ENCODE measurements at regions not wholly inside any gene's neighbourhood (a gene's known extent, or its start where the extent isn't known, plus 50 kb on each side); places are given as distances from the start of the nearest gene placed in this dataset.
"Not testable (repeated sequence)": the region's sequence is repeated elsewhere in the genome, so short reads cannot be mapped to it uniquely, and the experiment has no call there.

- Histone ChIP-seq H3K36me3 (no peaks in the 10 kb centered on the region), H3K27ac (no peak overlapping the region), H3K27me3 (no peaks in the 10 kb centered on the region), H3K9me3 (replicated peaks) (no peaks in the 10 kb centered on the region), H3K4me3 (no peak overlapping the region), H3K4me1 (no peaks in the 10 kb centered on the region)
- DNase-seq: no peak
Observed at GRCh38 chr10:56146806-56147205, 214.3 kb downstream of the ZWINT start.

DNA sequence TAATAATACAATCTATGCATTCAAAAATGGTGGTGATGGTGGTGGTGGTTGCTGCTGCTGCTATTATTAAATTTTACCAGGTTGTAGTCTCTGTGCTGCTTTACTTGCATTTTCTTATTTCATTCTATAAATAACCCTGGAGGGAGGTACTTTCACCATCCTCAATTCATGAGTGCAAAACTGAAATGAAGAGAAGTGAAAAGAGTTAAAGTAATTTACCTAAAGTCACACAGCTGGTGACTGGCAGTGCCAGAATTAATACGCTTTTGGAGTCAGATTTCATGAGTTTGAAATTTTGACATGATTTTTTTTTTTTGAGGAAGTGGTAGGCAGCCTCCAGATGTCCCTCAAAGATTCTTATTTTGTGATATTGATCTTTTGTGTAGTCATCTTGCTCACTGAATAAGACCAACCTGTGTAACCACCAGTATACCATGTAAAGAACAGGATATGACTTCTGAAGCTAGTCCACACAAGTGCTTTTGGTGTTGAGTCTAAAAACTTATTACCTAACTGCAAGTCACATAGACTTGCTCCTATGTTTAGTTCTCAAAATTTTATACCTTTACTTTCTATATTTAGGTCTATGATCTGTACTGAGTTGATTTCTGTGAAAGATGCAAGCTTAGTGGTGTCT, 218.8 kb downstream of the ZWINT start:
- DNase-seq: no peak
- H3K27me3 ChIP-seq: no peaks in the 10 kb centered on the region
- H3K4me1 ChIP-seq: no peaks in the 10 kb centered on the region
- no peaks in the 10 kb centered on the region for H3K36me3 ChIP-seq
- H3K9me3 ChIP-seq (replicated peaks): no peaks in the 10 kb centered on the region
- no peak overlapping the region for H3K27ac ChIP-seq
- H3K4me3 ChIP-seq: no peak overlapping the region

DNA sequence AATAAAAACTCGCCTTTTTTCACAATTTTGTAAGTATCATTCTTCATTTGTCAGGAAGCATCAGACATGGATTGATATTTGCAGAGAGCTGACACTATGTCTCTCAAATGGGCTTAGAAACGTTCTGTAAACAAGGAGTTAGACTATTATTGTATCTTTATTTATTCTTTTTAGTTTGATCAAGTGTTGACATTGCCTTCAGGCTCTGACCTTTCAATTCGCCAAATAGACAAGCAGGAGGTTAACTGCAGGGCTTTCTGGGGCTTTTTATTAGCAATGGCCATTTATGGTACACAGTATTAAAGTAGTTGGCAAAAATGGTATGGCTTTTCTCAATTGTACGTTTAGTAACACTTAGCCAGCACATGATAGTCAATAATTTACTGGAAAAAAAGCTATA, 221.7 kb downstream of the ZWINT start:
- Histone ChIP-seq H3K4me3 (no peak overlapping the region), H3K4me1 (no peaks in the 10 kb centered on the region)

GRCh38 chr10:56135828-56136227, 225.2 kb downstream of the ZWINT start:
- Histone ChIP-seq H3K27me3 (no peaks in the 10 kb centered on the region), H3K9me3 (replicated peaks) (no peaks in the 10 kb centered on the region)

More for the DNA sequence above, 221.7 kb downstream of the ZWINT start:
- no peak for DNase-seq
- Histone ChIP-seq H3K27me3 (no peaks in the 10 kb centered on the region), H3K27ac (no peak overlapping the region), H3K36me3 (no peaks in the 10 kb centered on the region), H3K9me3 (replicated peaks) (no peaks in the 10 kb centered on the region)

DNA sequence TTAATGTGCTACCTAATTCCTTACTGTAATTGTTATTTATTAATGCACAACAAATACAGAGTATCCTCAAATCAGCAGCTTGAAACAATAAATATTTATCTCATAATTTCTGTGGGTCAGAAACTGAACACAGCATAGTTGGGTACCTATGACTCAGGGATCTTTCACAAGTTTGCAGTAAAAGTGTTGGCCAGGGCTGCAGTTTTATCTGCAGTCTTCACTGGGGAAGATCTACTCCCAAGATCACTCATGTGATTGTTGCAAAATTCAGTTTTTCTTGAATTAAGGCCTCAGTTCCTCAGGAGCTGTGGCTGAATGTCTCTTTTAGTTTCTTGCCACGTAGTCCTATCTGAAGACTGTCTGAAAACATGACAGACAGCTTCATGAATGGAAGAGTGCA, 237.8 kb downstream of the ZWINT start:
- Histone ChIP-seq H3K27ac (no peak overlapping the region), H3K4me3 (no peak overlapping the region), H3K27me3 (no peaks in the 10 kb centered on the region), H3K36me3 (no peaks in the 10 kb centered on the region), H3K9me3 (replicated peaks) (no peaks in the 10 kb centered on the region), H3K4me1 (no peaks in the 10 kb centered on the region)
- DNase-seq: no peak

More at GRCh38 chr10:56135828-56136227, 225.2 kb downstream of the ZWINT start:
- H3K27ac ChIP-seq: no peak overlapping the region
- H3K4me1 ChIP-seq: no peaks in the 10 kb centered on the region
- H3K36me3 ChIP-seq: no peaks in the 10 kb centered on the region
- DNase-seq: no peak
- no peak overlapping the region for H3K4me3 ChIP-seq

GRCh38 chr10:56116684-56117083, 244.4 kb downstream of the ZWINT start:
- Histone ChIP-seq H3K27ac (no peak overlapping the region), H3K4me3 (no peak overlapping the region), H3K27me3 (no peaks in the 10 kb centered on the region), H3K9me3 (replicated peaks) (no peaks in the 10 kb centered on the region), H3K36me3 (no peaks in the 10 kb centered on the region), H3K4me1 (no peaks in the 10 kb centered on the region)
- peak in 1 of 2 experiments; percentile 6 for DNase-seq

GRCh38 chr10:56109454-56109853, 251.6 kb downstream of the ZWINT start:
- H3K4me1 ChIP-seq: no peaks in the 10 kb centered on the region

DNA sequence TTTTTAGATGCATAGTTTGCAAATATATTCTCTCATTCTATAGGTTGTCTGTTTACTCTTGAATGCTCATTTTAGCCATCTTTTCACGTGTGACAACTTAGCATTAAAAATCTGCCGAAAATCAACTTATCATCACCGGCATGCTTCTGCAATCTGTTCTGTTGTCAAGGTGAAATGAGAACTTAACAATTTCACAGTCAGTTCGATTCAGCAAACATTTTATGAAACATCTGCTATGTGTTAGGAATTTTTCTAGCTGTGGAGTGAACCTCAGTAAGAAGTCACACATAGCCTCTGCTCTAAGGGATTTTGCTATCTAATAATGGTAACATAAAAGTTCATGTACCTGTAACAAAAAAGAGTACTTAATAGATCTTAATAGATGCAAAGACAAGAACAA, 256.1 kb downstream of the ZWINT start:
- Histone ChIP-seq H3K4me3 (no peak overlapping the region), H3K9me3 (replicated peaks) (no peaks in the 10 kb centered on the region), H3K27me3 (no peaks in the 10 kb centered on the region), H3K36me3 (no peaks in the 10 kb centered on the region), H3K4me1 (no peaks in the 10 kb centered on the region), H3K27ac (no peak overlapping the region)
- no peak for DNase-seq

More at GRCh38 chr10:56109454-56109853, 251.6 kb downstream of the ZWINT start:
- no peak for DNase-seq
- Histone ChIP-seq H3K4me3 (no peak overlapping the region), H3K9me3 (replicated peaks) (no peaks in the 10 kb centered on the region), H3K27ac (no peak overlapping the region), H3K36me3 (no peaks in the 10 kb centered on the region), H3K27me3 (no peaks in the 10 kb centered on the region)

- Histone ChIP-seq H3K4me1 (no peaks in the 10 kb centered on the region), H3K36me3 (no peaks in the 10 kb centered on the region), H3K9me3 (replicated peaks) (no peaks in the 10 kb centered on the region), H3K4me3 (no peak overlapping the region), H3K27ac (no peak overlapping the region), H3K27me3 (no peaks in the 10 kb centered on the region)
- no peak for DNase-seq
Observed at GRCh38 chr10:56104487-56104886, 256.6 kb downstream of the ZWINT start.

DNA sequence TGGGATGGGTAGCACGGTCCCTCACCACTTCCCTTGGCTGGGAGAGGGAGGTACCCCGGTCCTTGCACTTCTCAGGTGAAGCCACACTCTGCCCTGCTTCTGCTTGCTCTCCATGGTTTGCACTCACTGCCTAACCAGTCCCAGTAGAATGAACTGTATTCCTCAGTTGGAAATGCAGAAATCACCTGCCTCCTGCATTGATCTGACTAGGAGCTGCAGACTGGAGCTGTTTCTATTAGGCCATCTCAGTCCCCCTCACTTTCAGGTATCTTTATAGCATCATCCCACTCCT, 264.9 kb downstream of the ZWINT start:
- DNase-seq: no peak
- Histone ChIP-seq H3K36me3 (no peaks in the 10 kb centered on the region), H3K4me3 (no peak overlapping the region), H3K4me1 (no peaks in the 10 kb centered on the region), H3K27ac (no peak overlapping the region), H3K27me3 (no peaks in the 10 kb centered on the region), H3K9me3 (replicated peaks) (no peaks in the 10 kb centered on the region)

DNA sequence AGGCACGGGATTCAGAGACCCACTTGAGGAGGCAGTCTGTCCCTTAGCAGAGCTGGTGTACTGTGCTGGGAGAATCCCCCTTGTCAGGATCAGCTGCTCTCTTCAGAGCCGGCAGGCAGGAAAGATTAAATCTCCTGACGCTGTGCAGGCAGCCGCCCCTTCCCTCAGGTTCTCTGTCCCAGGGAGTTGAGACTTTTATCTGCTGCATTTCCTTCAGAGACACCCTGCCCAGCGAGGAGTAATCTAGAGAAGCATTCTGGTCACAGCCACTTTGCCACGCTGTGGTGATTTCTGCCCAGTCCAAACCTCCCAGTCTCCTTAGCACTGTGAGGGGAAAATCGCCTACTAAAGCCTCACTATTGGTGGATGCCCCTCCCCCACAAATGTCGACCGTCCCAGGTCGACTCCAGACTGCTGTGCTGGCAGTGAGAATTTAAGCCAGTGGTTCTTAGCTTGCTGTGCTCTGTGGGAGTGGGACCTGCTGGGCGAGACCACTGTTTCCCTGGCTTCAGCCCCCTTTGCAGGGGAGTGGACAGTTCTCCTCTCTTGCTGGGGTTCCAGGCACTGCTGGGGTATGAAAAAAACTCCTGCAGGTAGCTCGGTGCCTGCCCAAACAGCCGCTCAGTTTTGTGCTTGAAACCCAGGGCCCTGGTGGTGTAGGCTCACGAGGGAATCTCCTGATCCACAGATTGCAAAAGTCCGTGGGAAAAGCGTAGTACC, 265.4 kb downstream of the ZWINT start:
- Histone ChIP-seq H3K9me3 (replicated peaks) (no peaks in the 10 kb centered on the region), H3K36me3 (no peaks in the 10 kb centered on the region), H3K4me1 (no peaks in the 10 kb centered on the region), H3K27me3 (no peaks in the 10 kb centered on the region), H3K4me3 (no peak overlapping the region), H3K27ac (no peak overlapping the region)
- DNase-seq: no peak

DNA sequence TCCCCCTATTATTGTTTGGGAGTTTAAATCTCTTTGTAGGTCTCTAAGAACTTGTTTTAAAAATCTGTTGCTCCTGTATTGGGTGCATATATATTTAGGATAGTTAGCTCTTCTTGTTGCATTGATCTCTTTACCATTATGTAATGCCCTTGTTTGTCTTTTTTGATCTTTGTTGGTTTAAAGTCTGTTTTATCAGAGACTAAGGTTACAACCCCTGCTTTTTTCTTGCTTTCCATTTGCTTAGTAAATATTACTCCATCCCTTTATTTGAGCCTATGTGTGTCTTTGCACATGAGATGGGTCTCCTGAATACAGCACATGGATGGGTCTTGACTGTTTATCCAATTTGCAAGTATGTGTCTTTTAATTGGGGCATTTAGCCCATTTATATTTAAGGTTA, 267.4 kb downstream of the ZWINT start:
- H3K9me3 ChIP-seq (replicated peaks); H3K27me3 ChIP-seq; H3K36me3 ChIP-seq; H3K4me1 ChIP-seq; H3K27ac ChIP-seq; H3K4me3 ChIP-seq; DNase-seq: not testable (repeated sequence)

DNA sequence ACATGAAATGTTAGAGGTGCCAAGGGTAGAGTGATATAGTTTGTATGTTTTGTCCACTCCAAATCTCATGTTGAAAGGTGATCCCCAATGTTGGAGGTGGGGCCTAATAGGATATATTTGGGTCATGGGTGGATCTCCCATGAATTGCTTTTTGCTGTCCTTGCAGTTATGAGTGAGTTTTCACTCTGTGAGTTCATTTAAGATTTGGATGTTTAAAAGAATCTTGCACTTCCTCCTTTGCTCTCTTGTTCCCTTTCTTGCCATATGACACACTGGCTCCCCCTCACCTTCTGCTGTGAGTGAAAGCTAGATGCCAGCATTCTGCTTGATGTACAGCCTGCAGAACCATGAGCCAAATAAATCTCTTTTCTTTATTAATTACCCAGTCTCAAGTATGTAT, 269.2 kb downstream of the ZWINT start:
- H3K27me3 ChIP-seq: no peaks in the 10 kb centered on the region
- H3K36me3 ChIP-seq: no peaks in the 10 kb centered on the region
- H3K4me3 ChIP-seq: no peak overlapping the region
- H3K4me1 ChIP-seq: no peaks in the 10 kb centered on the region
- H3K9me3 ChIP-seq (replicated peaks): no peaks in the 10 kb centered on the region
- no peak for DNase-seq
- H3K27ac ChIP-seq: no peak overlapping the region

DNA sequence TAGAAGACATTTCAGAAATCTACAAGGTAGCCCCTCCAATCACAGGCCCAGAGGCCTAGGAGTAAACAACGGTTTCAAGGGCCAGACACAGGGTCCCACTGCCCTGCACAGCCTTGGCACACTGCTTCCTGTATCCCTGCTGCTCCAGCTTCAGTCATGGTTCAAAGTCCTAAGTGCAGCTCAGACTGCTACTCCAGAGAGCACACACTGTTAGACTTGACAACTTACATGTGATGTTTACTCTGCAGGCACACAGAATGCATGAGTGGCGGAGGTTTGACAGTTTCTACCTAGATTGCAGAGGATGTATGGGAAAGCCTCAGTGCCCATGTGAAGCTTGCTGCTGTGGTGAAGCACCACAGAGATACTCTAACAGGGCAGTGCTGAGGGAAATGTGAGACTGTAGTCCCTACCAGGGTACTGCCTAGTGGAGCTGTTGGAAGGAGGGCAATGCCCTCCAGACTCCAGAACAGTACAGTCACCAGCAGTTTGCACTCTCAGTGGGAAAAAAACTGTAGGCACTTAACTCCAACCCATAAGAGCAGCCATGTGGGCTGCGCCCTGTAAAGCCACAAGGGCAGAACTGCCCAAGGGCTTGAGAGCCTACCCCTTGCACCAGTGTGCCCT, 270.0 kb downstream of the ZWINT start:
- Histone ChIP-seq H3K4me1 (no peaks in the 10 kb centered on the region), H3K4me3 (no peak overlapping the region), H3K27me3 (no peaks in the 10 kb centered on the region), H3K27ac (no peak overlapping the region), H3K9me3 (replicated peaks) (no peaks in the 10 kb centered on the region), H3K36me3 (no peaks in the 10 kb centered on the region)
- no peak for DNase-seq

DNA sequence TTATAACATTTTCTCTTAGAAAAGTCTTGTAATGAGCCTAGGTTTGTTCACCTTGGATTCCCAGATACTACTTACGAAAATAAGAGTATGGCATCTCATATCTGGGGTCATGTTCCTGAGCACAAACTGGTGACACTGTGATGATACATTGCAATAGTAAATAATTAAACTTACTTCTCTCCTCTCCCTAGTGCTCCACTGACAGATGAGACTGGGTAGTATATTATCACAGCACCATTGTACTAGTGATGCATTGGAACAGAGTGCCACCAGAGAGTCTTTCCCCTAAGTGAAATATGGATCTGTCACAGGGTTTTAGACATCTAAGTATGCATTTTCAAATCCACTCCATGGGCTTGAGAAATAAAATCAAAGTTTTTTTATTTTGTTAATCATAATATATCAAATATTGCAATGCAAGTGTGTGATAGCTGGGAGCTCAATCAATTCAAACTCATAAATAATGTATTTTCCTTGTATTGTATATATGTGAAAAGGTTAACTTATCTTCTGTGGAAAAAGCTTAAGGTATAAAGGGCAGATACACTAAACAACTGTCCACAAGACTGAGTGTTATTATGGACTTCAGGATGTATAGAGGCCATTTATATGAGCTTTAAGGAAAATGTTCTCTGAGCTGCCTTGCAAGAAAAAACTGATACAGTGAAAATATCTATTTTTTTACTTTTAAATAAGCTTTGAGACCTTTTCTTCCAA, 275.5 kb downstream of the ZWINT start:
- H3K9me3 ChIP-seq (replicated peaks): no peaks in the 10 kb centered on the region
- DNase-seq: no peak
- no peaks in the 10 kb centered on the region for H3K4me1 ChIP-seq
- no peaks in the 10 kb centered on the region for H3K36me3 ChIP-seq
- no peaks in the 10 kb centered on the region for H3K27me3 ChIP-seq
- no peak overlapping the region for H3K27ac ChIP-seq
- H3K4me3 ChIP-seq: no peak overlapping the region

All from SJCRH30 (cell line).